A549 (cell line): ENCODE measurements at regions not wholly inside any gene's neighbourhood (a gene's known extent, or its start where the extent isn't known, plus 50 kb on each side); places are given as distances from the start of the nearest gene placed in this dataset.

ENCODE experiments used
- BHLHE40 ChIP-seq: IDR thresholded peaks from 2 replicates; pipeline ENCODE4 v1.6.1; 2012; ENCODE audit warnings: low read depth, low read length, inconsistent platforms
- CHD4 ChIP-seq: fragments of 200-600 bp; sonication (generic); IDR thresholded peaks from 2 replicates; pipeline ENCODE4 v1.6.1; 2016; ENCODE audit warnings: antibody characterized with exemption, mild to moderate bottlenecking, borderline replicate concordance
- CTCF ChIP-seq: fragments of >200 bp; sonication (Bioruptor Twin); formaldehyde crosslinking; IDR thresholded peaks from 3 replicates; pipeline ENCODE4 v1.5.1; 2016
- MAZ ChIP-seq: fragments of 150-350 bp; IDR thresholded peaks from 2 replicates; pipeline ENCODE4 v1.6.1; 2014; ENCODE audit warnings: antibody characterized with exemption, low read depth, low read length, borderline replicate concordance
- POLR2A ChIP-seq: IDR thresholded peaks from 2 replicates; pipeline ENCODE4 v1.6.1; 2012; ENCODE audit warnings: mild to moderate bottlenecking, low read length

GRCh38 chr2:120570546-120570945, 165.1 kb upstream of the GLI2 start:
- TF ChIP-seq MAZ (no peak), BHLHE40 (no peak), CHD4 (no peak), CTCF (no peak), POLR2A (no peak)
